HFFc6 (cell line): ENCODE measurements at regions not wholly inside any gene's neighbourhood (a gene's known extent, or its start where the extent isn't known, plus 50 kb on each side); places are given as distances from the start of the nearest gene placed in this dataset.

ENCODE experiments used
- DNase-seq: peaks from one replicate; pipeline ENCODE4 v3.0.0-alpha.2; 2018
- H3K27ac Mint-ChIP-seq: 2 replicates; pipeline ENCODE4 v1.8.0; 2020; ENCODE audit warnings: mild to moderate bottlenecking, mixed read lengths
- H3K27me3 Mint-ChIP-seq: 2 replicates; pipeline ENCODE4 v1.8.0; 2021; ENCODE audit warnings: mild to moderate bottlenecking, moderate library complexity, mixed read lengths; ENCODE audit not compliant: insufficient read depth
- H3K36me3 Mint-ChIP-seq: 2 replicates; pipeline ENCODE4 v1.8.0; 2021; ENCODE audit warnings: low read depth, mixed read lengths
- H3K4me1 Mint-ChIP-seq: 2 replicates; pipeline ENCODE4 v1.8.0; 2020; ENCODE audit warnings: low read depth, mixed read lengths
- H3K4me3 Mint-ChIP-seq: 2 replicates; pipeline ENCODE4 v1.8.0; 2020; ENCODE audit warnings: mild to moderate bottlenecking, moderate library complexity, mixed read lengths
- H3K9me3 Mint-ChIP-seq: 2 replicates; pipeline ENCODE4 v1.8.0; 2020; ENCODE audit warnings: mild to moderate bottlenecking, mixed read lengths
- TF ChIP-seq, protein P1 (sequence below): fragments of 200-600 bp; sonication (generic); IDR thresholded peaks from 2 replicates; pipeline ENCODE4 v1.5.0; 2021; ENCODE audit warnings: antibody characterized with exemption, mild to moderate bottlenecking

DNA sequence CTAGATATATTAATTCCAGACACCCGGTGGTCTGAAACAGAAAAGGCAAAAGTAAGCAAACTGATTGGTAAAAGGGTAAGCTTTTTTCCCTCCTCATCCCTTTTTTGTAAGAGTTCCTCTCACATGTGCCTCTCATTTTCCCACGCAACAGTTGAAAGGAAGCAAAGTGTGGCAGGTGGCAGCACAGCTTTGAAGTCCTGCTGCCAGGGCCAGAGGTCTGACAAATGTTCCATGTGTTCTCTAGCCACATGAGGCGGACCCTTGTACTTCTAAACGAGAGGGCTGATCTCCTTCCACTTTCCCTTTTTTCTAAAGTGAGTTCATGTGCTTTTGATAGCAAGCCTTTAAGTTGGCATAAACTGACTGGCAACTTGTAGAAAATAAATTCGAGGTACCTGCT is 217.5 kb downstream of the POLR1F start:
- H3K36me3 Mint-ChIP-seq, result no peaks in the 10 kb centered on the region
- no peaks in the 10 kb centered on the region for H3K9me3 Mint-ChIP-seq
- no peaks in the 10 kb centered on the region for H3K4me1 Mint-ChIP-seq
- H3K4me3 Mint-ChIP-seq, result no peak overlapping the region
- H3K27me3 Mint-ChIP-seq, result no peaks in the 10 kb centered on the region; the same call in 1 of the 2 replicates
- no peak overlapping the region for H3K27ac Mint-ChIP-seq
- DNase-seq, result no peak
- TF ChIP-seq, protein P1, sequence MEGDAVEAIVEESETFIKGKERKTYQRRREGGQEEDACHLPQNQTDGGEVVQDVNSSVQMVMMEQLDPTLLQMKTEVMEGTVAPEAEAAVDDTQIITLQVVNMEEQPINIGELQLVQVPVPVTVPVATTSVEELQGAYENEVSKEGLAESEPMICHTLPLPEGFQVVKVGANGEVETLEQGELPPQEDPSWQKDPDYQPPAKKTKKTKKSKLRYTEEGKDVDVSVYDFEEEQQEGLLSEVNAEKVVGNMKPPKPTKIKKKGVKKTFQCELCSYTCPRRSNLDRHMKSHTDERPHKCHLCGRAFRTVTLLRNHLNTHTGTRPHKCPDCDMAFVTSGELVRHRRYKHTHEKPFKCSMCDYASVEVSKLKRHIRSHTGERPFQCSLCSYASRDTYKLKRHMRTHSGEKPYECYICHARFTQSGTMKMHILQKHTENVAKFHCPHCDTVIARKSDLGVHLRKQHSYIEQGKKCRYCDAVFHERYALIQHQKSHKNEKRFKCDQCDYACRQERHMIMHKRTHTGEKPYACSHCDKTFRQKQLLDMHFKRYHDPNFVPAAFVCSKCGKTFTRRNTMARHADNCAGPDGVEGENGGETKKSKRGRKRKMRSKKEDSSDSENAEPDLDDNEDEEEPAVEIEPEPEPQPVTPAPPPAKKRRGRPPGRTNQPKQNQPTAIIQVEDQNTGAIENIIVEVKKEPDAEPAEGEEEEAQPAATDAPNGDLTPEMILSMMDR, result no peak

DNA sequence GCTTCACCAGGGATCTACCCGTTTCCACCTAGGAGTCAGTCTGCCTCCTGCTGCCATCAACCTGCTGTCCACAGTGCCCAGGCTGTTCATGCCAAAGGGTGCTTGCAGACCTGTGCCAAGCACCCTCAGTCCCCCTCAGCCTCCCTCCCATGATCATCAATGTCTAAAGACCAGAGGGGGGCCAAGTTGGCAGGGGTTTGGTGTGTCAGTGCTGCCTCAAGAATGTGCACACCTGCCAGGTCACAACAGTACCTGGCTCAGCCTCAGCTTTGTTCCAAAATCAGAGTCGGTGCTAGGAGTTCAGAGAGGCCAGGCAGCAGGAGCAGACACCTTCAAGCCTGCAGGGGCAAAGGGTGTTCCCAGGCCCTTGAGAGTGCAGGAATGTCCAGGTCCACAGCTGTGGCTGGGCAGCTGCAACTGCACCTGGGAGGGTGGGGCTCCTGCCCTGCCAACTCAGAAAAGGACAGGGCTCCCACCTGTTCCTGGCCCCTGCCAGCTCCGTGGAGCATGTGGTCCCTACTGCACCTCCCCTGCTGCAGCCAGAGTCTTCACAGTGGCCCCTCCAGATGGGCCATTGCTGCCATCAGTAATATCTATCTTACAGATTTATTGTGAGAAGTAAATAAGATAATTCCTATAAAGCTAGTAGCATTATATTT is 219.5 kb downstream of the POLR1F start:
- Mint-ChIP-seq H3K4me3 (no peak overlapping the region), H3K27me3 (peaks cover under 1% of the 10 kb centered on the region; the same call in 1 of the 2 replicates), H3K9me3 (no peaks in the 10 kb centered on the region), H3K4me1 (no peaks in the 10 kb centered on the region), H3K36me3 (no peaks in the 10 kb centered on the region), H3K27ac (no peak overlapping the region)
- TF ChIP-seq, protein P1, result no peak
- no peak for DNase-seq

DNA sequence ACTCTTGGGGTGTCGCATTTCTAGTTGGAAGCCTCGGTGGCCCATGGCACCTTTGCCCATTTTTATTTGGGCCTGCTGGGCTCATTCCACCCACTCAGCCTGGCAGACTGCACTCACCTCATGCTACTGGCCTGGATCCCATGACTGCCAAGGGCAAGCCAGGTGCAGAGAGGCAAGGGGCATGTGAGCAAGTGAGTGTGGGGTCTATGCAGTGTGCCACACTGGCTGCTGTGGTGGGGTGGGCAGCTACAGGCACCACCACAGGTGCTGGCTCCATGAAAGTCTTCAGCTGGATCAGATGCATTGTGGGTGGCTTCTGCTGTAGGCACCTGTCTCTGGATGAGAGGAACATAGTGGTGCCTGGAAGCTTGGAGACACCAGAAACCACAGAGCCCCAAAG is 220.8 kb downstream of the POLR1F start:
- H3K4me3 Mint-ChIP-seq, result no peak overlapping the region
- H3K27ac Mint-ChIP-seq, result no peak overlapping the region
- TF ChIP-seq, protein P1, result no peak
- no peaks in the 10 kb centered on the region for H3K36me3 Mint-ChIP-seq
- DNase-seq, result no peak
- H3K27me3 Mint-ChIP-seq, result peaks cover 2% of the 10 kb centered on the region; the same call in 1 of the 2 replicates
- no peaks in the 10 kb centered on the region for H3K4me1 Mint-ChIP-seq
- H3K9me3 Mint-ChIP-seq, result no peaks in the 10 kb centered on the region

DNA sequence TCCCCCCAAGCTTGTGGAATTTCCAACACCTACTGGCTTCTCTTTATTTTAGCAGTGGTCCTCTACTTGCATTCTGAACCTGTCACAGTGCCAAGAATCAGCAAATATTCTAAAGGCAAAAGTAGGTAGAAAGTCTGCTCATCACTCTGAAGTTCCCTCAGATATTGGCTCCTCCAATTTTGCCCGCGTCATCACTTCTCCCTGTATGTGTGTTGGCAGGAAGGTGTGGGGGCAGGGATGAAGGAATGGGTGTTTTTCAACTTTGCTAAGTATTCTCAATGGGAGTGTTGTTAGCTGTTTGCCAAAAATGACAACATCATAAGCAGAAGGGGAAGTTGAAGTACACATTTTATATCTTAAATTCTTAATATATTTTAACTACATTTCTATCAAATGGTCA is 226.2 kb downstream of the POLR1F start:
- Mint-ChIP-seq H3K4me3 (no peak overlapping the region), H3K27ac (no peak overlapping the region), H3K36me3 (no peaks in the 10 kb centered on the region), H3K27me3 (peaks cover 3% of the 10 kb centered on the region; the same call in 1 of the 2 replicates), H3K9me3 (no peaks in the 10 kb centered on the region), H3K4me1 (no peaks in the 10 kb centered on the region)
- TF ChIP-seq, protein P1, result no peak
- DNase-seq, result no peak

DNA sequence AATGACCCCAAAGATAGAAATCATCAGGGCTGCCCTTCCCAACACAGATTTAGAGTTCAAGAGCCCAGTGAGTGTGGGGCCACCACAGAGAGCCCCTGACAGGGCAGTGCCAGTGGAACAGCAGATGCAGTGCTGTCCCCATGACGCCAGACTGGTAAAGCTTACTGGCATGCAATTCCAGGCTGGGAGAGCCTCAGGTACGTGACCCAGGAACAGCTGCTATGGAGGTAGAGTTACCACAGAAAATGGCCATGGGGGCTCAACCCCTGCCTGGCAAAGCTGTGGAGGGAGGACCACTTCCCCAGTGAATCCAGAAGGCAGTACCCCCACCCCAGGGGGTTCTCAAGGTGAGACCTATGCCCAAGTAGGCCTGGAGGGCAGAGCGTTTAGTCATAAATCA is 228.5 kb downstream of the POLR1F start:
- DNase-seq, result no peak
- no peaks in the 10 kb centered on the region for H3K36me3 Mint-ChIP-seq
- TF ChIP-seq, protein P1, result no peak
- no peaks in the 10 kb centered on the region for H3K9me3 Mint-ChIP-seq
- H3K27me3 Mint-ChIP-seq, result peaks cover 3% of the 10 kb centered on the region; the same call in 1 of the 2 replicates
- H3K27ac Mint-ChIP-seq, result no peak overlapping the region
- no peak overlapping the region for H3K4me3 Mint-ChIP-seq
- H3K4me1 Mint-ChIP-seq, result no peaks in the 10 kb centered on the region
